ENCODE measurements at regions not wholly inside any gene's neighbourhood (a gene's known extent, or its start where the extent isn't known, plus 50 kb on each side); places are given as distances from the start of the nearest gene placed in this dataset.

DNA sequence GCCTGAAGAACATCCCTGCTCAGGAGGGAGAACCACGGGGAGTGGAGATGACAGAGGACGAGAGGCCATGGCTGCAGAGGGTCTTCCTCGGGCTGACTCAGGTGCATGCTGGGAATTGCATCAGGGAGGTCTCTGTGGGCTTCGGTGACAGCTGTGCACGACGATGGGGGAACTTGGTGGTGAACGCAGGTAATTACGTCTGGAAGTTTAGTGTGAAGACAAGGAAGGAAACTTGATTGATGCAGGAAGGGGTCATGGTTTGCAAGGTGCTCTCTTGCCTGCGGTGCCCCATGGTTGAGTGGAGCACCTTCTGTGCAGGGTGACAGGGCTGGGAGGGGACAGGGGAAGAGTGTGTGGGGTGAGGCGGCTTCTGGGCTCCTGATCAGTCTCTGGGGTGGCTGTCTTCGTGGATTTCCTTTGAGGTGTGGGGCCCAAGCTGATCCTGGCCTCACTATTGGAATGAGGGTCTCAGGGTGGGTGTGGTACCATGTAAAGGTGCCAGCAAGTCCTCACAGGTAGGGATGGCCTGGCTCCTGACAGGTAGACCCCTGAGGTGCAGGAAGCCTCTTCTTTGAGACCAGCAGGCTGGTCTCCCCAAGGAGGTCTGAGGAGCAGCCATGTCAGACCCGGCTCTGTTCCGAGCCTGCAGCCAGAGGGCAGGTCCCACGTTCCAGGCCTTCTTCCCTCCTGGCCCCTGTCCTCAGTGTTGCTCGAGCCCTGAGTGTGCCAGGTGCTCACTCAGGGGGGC is 1020.1 kb downstream of the TBC1D22A start:
- DNase-seq, result no peak

GRCh38 chr22:47781427-47782111 is 1019.1 kb downstream of the TBC1D22A start:
- no peak for DNase-seq

DNA sequence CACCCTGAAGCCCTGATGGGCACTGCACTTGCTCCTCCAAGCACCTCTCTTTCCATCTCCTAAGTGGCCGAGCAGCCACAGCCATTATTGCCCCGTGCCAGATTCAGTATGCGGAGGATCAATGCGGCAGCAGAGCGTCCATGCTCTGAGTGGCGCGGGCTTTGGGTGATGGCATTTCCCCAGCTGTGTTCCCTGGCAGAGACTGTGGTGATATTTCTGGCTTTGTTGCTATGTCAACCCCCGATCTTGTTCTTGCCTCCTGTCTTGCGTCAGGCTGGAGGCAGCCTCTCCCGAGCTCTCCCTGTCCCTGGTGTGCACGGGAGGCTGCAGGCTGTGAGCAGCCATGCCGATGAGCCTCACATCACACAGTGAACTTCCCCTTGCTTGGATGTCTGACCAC is 1018.6 kb downstream of the TBC1D22A start:
- no peak for DNase-seq

DNA sequence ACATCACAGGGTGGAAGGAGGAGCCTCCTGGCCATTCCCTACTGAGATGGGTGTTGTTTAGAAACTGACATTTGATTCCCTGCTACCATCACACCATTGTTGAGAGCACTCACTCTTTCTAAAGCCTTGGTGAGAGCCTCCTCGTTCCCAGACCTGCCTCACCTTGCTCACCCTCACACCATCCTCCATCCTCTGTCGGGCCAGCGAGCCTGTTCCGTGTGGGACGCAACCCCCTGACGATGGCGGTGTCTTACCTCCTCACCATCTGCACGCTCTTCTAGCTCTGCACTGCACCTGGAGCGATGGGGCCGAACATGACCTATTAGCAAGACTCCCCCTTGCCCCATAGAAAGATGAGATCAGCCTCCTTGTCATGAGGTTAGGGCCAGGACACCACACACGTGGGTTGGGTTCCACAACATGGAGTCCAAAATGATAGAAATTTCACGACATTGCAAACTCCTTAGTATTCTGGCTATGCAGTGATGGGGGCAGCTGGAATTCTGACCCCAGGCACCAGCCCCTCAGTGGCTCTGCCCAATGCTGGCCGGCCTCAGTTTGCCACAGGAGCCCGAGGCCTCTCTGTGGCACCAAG is 1017.9 kb downstream of the TBC1D22A start:
- no peak for DNase-seq

GRCh38 chr22:47779474-47779873 is 1017.0 kb downstream of the TBC1D22A start:
- DNase-seq, result no peak

DNA sequence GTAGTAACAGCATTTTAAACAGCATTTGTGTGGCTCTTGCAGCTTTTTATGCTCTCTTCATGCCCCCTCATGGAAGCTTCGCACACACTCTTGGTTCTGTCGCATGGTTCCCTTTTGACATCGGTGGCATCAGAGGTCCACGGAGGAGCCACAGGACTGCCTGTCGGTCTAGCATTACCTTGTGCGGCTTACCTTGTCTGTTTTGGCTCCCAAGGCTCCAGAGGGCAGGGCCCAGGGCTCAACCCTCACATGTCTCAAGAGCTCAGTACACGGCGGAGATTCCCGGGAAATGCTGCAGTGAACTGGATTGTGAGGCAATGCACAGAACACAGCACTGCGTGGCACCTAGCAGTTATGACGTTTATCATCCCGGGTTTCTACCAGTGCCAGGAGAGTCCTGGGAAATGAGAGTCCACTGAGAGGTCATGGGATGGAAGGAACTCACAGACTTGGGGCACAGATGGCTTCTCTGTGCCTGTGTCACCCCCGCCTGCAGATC is 1015.8 kb downstream of the TBC1D22A start:
- no peak for DNase-seq

- no peak for DNase-seq
Observed at GRCh38 chr22:47777426-47777825, 1015.0 kb downstream of the TBC1D22A start.

DNA sequence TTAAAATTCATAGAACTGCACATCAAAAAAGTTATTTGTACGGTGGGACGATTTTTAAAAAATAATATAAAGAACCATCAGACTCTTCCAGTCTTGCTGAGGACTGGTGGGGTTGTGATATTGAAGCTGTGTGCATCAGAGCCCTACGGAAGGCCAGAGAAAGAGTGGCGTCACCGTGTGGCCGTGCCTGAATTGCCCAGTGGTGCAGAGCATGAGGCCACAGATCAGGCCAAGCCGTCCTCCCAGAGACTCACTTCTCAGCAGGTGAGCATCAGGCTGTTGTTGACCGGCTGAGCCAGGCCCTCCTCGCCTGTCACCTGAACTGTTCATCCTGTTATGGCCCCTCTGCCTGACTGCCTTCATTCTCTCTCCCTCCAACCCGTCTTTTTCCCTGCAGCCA is 1013.9 kb downstream of the TBC1D22A start:
- DNase-seq, result no peak

- DNase-seq, result no peak
Observed at GRCh38 chr22:47775686-47776085, 1013.2 kb downstream of the TBC1D22A start.

GRCh38 chr22:47775191-47775590 is 1012.7 kb downstream of the TBC1D22A start:
- DNase-seq, result no peak

GRCh38 chr22:47773635-47774034 is 1011.2 kb downstream of the TBC1D22A start:
- DNase-seq, result no peak

- no peak for DNase-seq
Observed at GRCh38 chr22:47772864-47773263, 1010.4 kb downstream of the TBC1D22A start.

DNA sequence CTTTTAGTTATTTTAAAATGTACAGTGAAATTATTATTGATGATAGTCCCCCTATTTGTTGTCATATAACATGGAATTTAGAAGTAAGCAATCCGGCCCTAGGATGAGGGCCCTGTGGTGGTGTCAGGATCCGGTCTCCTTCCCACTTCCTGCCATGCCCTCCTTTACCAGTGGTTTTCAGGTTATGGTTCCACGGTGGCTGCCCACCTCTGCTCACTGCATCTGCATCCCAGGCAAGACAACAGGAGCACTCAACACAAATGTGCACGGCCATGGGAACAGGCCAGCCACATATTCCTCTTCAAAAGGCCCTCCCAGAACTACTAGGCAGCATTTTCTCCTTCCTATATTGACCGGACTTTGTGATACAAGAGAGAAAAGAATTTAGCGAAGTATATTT is 1007.2 kb downstream of the TBC1D22A start:
- no peak for DNase-seq

- no peak for DNase-seq
Observed at GRCh38 chr22:47768027-47768426, 1005.6 kb downstream of the TBC1D22A start.

DNA sequence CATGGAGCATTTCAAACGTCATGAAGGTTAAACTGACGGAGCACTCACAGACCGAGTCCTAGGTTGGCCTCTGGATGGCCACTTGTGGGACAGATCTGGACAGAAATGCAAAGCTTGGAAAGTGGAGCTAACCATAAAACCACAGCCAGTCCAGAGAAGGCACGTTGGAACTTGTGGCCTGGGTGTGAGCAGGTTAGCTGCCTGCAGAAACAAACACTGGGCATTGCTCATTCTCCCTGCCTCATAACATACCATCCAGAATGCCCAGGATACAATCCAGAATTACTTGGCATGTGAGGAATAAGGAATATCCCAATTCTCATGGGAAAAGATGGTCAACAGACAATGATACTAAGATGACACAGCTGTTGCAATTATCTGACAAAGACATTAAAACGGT is 1005.0 kb downstream of the TBC1D22A start:
- DNase-seq, result no peak

- no peak for DNase-seq
Observed at GRCh38 chr22:47765757-47766156, 1003.3 kb downstream of the TBC1D22A start.

GRCh38 chr22:47762141-47762540 is 999.7 kb downstream of the TBC1D22A start:
- no peak for DNase-seq

GRCh38 chr22:47759909-47760308 is 997.5 kb downstream of the TBC1D22A start:
- DNase-seq, result no peak

DNA sequence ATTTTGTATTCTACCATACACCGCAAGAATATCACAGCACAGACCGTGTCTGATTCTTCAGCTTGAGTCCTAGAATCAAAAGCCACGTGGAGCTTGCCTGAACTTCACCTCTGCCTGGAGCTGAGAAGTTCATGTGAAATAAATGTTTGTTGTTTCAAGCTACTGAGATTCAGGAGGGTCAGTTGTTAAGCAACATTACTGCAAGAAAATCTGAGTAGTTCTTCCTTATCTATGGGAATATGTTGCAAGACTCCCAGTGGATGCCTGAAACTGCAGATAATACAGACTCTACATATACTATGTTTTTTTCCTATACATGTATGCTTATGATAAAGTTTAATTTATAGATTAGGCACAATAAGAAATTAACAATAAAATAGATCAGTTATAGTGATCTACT is 995.3 kb downstream of the TBC1D22A start:
- no peak for DNase-seq

DNA sequence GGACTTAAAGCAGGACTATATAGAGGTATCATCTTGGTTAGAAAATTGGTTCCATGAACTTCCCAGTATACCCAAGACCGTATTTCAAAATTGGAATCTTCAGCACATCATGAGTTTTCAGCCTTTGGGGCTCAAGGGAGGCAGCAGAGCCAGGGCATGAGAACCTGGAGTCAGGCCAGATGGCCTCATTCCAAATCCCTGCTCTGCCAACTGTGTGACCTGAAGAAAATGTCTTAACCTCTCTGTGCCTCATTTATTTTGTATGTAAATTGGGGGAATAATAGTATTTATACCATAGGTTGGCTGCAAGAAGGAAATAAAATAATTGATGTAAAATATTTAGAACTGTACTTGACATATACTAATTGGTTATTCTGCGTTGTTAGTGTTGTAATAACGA is 987.6 kb downstream of the TBC1D22A start:
- DNase-seq, result no peak

DNA sequence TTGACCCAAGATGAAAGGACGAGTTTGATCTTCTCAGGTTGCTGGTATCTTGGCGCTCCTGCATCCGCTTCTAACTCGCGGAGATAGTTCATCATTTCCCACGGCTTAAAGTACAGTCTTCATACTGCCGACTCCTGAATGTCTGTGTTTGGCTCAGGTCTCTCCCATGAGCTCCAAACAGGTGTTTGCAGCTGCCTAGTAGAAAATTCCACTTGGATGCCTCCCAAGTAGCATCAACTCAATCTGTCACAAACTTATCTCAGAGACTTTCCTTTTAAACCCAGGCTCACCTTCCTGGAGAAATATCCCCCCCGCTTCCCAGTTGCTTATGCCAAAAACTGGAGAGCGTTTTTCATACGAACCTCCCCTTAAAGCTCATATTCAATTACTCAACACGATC is 986.5 kb downstream of the TBC1D22A start:
- DNase-seq, result no peak

DNA sequence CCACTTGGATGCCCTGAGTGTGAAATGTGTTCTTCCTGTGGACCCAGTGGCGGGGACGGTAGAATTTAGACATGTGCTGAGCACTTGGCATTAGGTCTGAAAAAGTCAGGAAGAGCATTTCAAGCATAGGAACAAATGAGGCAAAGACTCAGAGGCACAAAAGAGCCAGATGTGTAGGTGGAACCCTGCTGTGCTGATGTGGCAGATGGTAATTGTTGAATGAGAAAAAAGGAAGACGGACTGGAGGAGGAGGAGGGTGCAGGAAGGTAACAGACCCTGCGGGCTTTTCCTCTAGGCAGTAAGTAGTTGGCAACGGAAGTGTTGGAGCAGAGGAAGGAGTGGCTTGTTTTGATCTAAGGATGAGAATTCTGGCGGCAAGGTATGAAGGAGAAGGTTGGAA is 985.8 kb downstream of the TBC1D22A start:
- DNase-seq, result no peak

DNA sequence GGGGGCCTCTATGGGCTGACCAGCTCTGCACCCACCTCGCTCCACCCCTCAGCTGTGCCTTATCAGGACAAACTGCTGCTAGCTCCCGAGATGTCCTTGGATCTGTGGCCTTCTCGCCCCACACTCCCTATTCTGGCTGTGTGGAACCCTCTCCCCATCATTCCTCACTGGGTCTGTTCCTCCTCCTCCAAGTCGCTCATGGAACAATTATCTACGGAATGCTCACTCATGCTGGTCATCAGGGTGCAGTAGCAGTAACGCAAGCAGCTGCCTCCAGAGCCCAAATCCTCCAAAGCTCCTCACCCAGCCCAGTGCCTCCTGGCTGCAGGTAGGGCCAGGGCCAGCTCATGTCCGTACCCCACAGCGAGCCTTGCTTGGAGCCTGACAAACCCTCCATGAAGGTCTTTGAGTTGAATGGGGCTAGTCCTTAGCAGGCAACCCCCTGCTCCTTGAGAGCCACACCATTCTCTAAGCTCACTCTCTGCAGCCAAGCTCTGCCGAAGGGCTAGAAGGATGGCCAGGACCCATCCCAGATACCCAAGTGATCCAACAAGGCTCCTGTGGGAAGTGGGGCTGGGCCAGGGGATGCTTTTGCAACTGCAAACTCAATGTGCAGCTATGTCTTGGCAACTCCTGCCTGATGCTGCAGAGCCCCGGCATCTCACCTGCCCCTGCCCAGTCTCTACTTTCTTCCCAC is 977.8 kb downstream of the TBC1D22A start:
- no peak for DNase-seq
